NCI-H446 treated with DMSO at 0.1 percent for 48 hours (cell line): ENCODE measurements at regions not wholly inside any gene's neighbourhood (a gene's known extent, or its start where the extent isn't known, plus 50 kb on each side); places are given as distances from the start of the nearest gene placed in this dataset.
"Not testable (repeated sequence)": the region's sequence is repeated elsewhere in the genome, so short reads cannot be mapped to it uniquely, and the experiment has no call there.

Experiments
- DNase-seq: peaks from one replicate; lab custom pipeline; 2025; lab: John Stamatoyannopoulos, UW

GRCh38 chr12:72162875-72163274 is 109.3 kb upstream of the TRHDE start:
- no peak for DNase-seq

DNA sequence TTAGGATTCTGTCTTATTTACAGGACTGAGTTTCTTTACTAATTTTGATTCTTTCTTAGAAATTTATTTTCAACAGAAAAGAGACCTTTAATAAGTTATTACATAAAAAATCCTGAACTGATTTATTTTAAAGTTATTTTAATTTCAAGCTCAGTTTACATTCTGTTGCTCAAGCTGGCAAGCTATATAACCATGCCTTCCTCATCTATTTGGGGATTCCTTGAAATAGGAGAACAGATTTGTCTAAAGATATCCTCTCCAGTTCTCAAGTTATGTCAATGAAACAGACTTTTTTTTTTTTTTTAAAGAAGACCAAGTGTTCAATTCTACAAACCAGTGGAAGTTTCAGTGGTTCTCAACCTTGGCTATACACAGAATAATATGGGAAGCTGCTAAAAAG is 103.3 kb upstream of the TRHDE start:
- DNase-seq = no peak

GRCh38 chr12:72173974-72174373 is 98.2 kb upstream of the TRHDE start:
- DNase-seq = no peak

- DNase-seq = no peak
Measured at GRCh38 chr12:72178244-72178643, 93.9 kb upstream of the TRHDE start.

DNA sequence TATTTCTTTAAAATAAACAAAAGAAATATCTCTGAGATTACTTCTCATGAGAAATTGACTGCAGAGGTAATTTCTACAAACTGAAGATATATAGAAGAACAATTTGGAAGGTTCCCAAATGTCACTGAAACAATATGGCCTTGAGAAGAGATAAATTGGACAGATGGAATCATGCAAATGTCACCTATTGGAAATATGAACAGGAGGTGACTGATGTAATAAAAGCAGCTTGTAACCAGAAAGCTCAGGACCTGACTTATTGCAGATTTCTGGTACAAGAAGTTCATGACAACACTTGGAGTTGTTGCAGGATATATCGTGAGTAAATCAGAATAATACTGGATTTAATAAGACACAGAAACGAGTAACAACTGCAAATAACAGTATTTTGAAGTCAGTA is 93.3 kb upstream of the TRHDE start:
- no peak for DNase-seq

- no peak for DNase-seq
Measured at GRCh38 chr12:72179841-72180240, 92.3 kb upstream of the TRHDE start.

DNA sequence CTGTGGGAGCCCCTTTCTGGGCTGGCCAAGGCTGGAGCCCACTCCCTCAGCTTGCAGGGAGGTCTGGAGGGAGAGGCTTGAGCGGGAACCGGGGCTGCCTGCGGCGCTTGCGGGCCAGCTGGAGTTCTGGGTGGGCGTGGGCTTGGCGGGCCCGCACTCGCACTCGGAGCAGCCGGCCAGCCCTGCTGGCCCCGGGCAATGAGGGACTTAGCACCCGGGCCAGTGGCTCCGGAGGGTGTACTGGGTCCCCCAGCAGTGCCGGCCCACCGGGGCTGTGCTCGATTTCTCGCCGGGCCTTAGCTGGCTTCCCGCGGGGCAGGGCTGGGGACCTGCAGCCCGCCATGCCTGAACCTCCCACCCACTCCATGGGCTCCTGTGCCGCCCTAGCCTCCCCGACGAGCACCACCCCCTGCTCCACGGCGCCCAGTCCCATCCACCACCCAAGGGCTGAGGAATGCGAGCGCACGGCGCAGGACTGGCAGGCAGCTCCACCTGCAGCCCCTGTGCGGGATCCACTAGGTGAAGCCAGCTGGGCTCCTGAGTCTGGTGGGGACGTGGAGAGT is 87.1 kb upstream of the TRHDE start:
- not testable (repeated sequence) for DNase-seq

- no peak for DNase-seq
Measured at GRCh38 chr12:72189266-72189665, 82.9 kb upstream of the TRHDE start.

DNA sequence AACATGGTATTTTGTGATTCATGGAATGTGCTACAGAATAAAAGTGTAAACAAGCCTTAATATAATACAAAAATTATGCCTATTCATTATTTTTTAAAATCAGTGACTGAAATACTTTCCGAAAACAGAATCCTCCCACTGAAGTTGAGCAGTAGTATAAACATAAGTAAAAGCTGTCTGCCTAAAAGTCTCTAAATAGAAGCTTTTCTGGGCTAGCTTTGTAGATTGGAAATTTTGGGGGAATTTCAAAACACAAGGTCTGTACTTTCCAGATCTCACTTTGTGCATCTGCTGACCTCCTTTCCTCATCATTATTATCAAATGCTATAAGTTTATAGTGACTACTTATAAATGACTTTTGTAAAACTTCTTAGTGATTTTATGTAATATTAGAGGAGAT is 80.4 kb upstream of the TRHDE start:
- DNase-seq = no peak

DNA sequence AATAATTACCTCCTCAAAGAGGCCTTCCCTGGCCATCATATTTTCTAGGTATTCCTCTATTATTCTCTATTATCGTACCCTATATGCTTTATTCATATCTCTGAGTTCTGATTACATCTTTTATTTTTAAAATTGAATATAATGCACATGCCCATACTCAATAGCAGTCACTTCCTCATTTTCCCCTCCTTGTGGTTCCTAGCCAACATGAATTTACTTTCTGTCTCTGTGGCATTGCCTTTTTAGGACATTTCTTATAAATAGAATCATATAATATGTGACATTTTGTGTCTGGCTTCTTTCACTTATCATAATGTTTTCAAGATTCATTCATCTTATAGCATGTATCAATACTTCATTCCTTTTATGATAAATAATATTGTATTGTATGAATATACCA is 74.4 kb upstream of the TRHDE start:
- no peak for DNase-seq

GRCh38 chr12:72201457-72201856 is 70.7 kb upstream of the TRHDE start:
- no peak for DNase-seq

- DNase-seq = no peak
Measured at GRCh38 chr12:72203764-72204335, 68.3 kb upstream of the TRHDE start.

DNA sequence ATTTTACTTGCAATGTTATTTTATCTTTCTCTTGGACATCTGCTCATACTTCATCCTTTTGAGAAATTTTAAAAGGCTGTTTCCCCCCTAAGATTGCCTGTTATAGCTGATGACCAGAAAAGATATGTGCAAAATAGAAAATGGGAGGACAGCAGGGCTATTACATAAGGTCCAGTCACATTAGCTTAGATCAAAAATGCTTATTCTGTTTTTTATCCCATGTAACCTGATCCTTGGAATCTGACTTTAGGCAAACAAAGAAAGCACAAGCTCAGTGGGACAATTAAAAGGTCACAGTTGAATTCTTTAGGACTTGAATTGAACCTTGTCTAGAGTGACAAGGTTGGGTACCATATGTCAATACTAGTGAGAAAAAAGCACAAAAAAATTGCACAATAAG is 65.1 kb upstream of the TRHDE start:
- DNase-seq = no peak

DNA sequence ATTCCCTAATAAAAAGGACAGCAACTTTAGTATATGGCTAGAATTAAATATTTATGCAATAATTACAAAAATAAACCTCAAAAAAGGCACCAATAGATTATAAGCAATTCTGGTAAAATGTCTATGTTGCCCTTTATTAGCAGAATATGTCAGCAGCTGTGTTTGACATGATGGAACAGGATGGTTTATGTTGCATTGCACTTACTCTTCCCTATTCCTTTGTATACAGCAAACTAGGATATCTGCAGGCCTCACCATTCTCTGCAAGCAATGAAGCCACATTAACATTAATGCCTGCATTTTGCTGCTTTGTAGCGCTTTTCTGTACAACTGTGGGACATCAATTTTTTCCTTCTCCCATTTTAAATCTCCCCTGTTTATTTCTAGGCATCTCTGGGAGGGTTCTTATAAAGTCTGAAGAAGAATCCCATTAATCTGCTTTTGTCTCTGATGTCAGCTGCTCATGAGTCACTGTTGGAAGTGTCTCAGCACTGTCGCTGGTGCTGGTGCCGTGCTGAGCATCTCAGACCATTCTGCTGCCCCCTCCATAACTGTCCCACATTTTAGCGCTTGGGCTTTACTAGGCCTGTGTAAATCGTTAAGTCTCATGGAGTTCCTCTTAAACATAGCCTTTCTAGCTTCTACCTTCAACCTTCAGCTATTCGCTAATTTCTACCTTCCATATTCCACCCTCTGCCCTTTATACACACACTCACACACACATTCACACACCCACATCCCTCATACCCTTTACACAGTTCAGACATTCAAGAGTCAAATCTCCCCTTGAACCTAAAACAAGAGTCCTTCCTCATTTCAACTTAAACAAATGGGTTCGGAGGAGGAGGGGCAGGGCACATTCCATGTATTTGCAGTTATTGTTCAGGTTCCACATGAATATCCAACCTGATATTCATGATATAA is 64.4 kb upstream of the TRHDE start:
- no peak for DNase-seq

- DNase-seq = no peak
Measured at GRCh38 chr12:72209086-72209485, 63.1 kb upstream of the TRHDE start.

DNA sequence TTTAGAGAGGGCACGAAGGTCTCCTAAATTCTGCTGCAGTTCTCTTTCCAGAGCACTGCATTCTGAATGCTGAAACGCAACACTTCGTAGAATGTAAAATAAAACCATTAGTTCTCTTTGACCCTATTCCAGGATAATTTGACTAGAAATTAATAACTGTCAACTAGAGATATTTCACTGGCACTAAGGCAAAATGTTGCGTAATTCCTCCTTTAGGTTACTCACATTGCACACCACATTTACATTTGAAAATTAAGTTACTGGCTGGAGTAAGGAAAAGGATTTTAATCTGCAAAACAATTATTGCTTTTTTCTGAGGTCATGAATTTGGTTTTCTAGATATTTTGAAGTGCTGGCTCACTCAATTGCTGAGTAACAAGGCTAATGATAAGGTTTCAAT is 58.0 kb upstream of the TRHDE start:
- no peak for DNase-seq

- not testable (repeated sequence) for DNase-seq
Measured at GRCh38 chr12:72215287-72215686, 56.9 kb upstream of the TRHDE start.

DNA sequence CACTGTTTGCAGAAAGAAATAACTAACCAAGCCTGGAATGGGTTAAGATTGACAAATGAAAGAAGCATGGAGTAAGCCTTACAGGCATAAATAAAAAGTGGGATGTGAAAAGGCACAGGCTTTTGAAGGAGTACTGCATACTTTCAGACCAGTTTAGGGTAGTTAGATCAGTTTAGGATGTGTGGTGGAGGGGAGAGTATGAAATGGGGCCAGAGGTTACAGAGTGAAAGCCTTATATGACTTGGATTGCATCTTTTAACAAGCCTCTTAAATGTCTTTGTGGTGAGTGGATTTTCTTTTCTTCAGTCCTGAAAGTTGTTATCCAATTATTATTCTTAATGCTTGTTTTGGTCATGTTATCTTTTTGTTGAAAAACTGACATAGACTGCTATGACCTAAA is 52.2 kb upstream of the TRHDE start:
- no peak for DNase-seq
